CD4-positive, alpha-beta T cell (primary cell): ENCODE measurements at regions not wholly inside any gene's neighbourhood (a gene's known extent, or its start where the extent isn't known, plus 50 kb on each side); places are given as distances from the start of the nearest gene placed in this dataset.

ENCODE experiments used
- ATAC-seq: fragments of 200-7000 bp; cut with Tn5 transposase; one replicate; pipeline ENCODE4 v1.10.0; 2022; ENCODE audit warnings: mild to moderate bottlenecking; ENCODE audit not compliant: poor library complexity
- CTCF ChIA-PET: fragments of 350-600 bp; sonication (Branson Sonifier 250); formaldehyde crosslinking; loops from one replicate; lab custom pipeline; 2021; ENCODE audit warnings: antibody characterized with exemption, inconsistent platforms; lab: Charles Lee
- POLR2A ChIA-PET: fragments of 350-600 bp; sonication (Branson Sonifier 250); formaldehyde crosslinking; loops from one replicate; lab custom pipeline; 2021; ENCODE audit warnings: antibody characterized with exemption, inconsistent platforms; lab: Charles Lee
- DNase-seq, 14 experiments: peaks; one replicate each; pipeline ENCODE4 v3.0.0-alpha.2; 2013 to 2020; ENCODE audit warnings: mixed read lengths in 2 of 14
- H3K27ac ChIP-seq, 2 donors: one replicate each; pipeline versions ENCODE4 v1.5.1 to v1.7.0; 2013; ENCODE audit warnings: low read length in 2 of 2, low read depth in 1 of 2, mild to moderate bottlenecking in 1 of 2
- H3K27me3 ChIP-seq, 2 experiments: 1 replicate in 1 of 2; 2 replicates in 1 of 2; pipeline versions ENCODE4 v1.6.1 to v1.7.0; 2013; ENCODE audit warnings: low read length in 2 of 2, control low read depth in 1 of 2, mild to moderate bottlenecking in 1 of 2, moderate library complexity in 1 of 2; ENCODE audit not compliant: insufficient read depth in 2 of 2, control insufficient read depth in 1 of 2
- H3K36me3 ChIP-seq: one replicate; pipeline ENCODE4 v1.6.1; 2013; ENCODE audit warnings: low read length, control low read depth; ENCODE audit not compliant: insufficient read depth
- H3K4me1 ChIP-seq: one replicate; pipeline ENCODE4 v1.6.1; 2013; ENCODE audit warnings: low read length, control low read depth; ENCODE audit not compliant: insufficient read depth
- H3K4me3 ChIP-seq: one replicate; pipeline ENCODE4 v1.5.1; 2013; ENCODE audit warnings: mild to moderate bottlenecking, low read length, moderate library complexity
- H3K9me3 ChIP-seq, 2 experiments: 1 replicate in 1 of 2; 2 replicates in 1 of 2; pipeline versions ENCODE4 v1.6.1 to v1.7.0; 2013; ENCODE audit warnings: low read length in 2 of 2, mild to moderate bottlenecking in 2 of 2, control low read depth in 1 of 2, moderate library complexity in 1 of 2; ENCODE audit not compliant: control insufficient read depth in 1 of 2, insufficient read depth in 1 of 2
- H3K27ac Mint-ChIP-seq: one replicate; pipeline ENCODE4 v1.8.0; 2020; ENCODE audit warnings: mixed read lengths
- H3K27me3 Mint-ChIP-seq: one replicate; pipeline ENCODE4 v1.8.0; 2021; ENCODE audit warnings: mixed read lengths
- H3K36me3 Mint-ChIP-seq: one replicate; pipeline ENCODE4 v1.8.0; 2021; ENCODE audit warnings: low read depth, mixed read lengths
- H3K4me1 Mint-ChIP-seq: one replicate; pipeline ENCODE4 v1.8.0; 2021; ENCODE audit warnings: low read depth, mixed read lengths
- H3K4me3 Mint-ChIP-seq: one replicate; pipeline ENCODE4 v1.8.0; 2020; ENCODE audit warnings: mild to moderate bottlenecking, mixed read lengths
- H3K9me3 Mint-ChIP-seq: one replicate; pipeline ENCODE4 v1.8.0; 2020; ENCODE audit warnings: mixed read lengths
- CTCF ChIP-seq: fragments of 200-600 bp; IDR thresholded peaks from one replicate; pipeline ENCODE4 v1.8.0; 2022; ENCODE audit warnings: antibody characterized with exemption, mild to moderate bottlenecking
- intact Hi-C, 2 experiments: fragments of 100-400 bp; cut with DNase I in 1 of 2; cut with micrococcal nuclease in 1 of 2; formaldehyde crosslinking; loops; one replicate each; pipeline versions ENCODE4 v1.15.1 to v1.9.0; 2023 to 2025; cut with DNase I, micrococcal nuclease

DNA sequence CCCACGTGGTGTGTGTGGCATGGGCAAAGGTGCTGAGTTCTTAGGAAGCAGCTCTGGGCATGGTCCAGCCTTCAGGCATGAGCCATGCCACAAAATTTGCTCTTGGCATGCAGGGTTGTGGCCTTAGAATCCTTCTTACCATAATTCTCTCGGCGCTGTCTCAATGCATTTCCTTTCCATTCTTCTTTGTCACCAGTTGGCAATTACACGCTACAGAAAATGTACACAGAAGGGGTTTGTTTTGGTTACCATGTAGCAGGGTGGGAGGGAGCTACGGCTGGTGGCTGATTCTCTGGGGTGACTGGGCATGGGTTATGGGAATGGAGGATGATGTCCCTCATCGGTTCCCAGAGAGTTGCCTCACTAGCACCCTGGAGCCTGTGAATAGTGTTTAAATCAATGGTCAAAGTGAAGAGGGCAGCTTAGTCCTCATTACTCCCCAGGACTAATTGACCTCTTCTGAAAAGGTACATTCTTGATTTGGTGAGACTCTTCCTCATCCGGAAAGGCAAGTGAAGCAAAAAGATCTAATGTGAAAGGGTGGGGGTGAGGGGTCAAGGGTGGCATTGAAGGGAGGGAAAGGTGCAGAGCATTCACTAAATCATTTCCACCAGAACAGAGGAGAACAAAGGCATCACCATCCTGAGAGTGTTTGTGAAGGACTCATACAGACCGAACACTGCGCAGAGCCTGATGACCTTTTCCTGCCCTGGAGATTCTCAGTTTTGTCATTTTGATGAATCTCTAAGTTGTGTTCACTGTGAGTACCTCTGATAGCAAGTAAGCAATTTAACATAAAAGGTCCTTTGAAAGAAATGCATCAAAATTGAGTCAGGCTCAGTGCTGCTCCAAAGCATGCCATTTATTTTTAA lies 199.8 kb upstream of the SFRP2 start:
- H3K36me3 ChIP-seq, result no peaks in the 10 kb centered on the region
- intact Hi-C loops, result no loop called here
- ChIA-PET POLR2A (no interaction called here), CTCF (no interaction called here)
- Mint-ChIP-seq H3K4me1 (no peaks in the 10 kb centered on the region), H3K36me3 (no peaks in the 10 kb centered on the region), H3K9me3 (no peaks in the 10 kb centered on the region), H3K4me3 (no peak overlapping the region), H3K27ac (no peak overlapping the region), H3K27me3 (peaks cover 12% of the 10 kb centered on the region)
- no peak overlapping the region for H3K4me3 ChIP-seq
- H3K27me3 ChIP-seq, result no peaks in the 10 kb centered on the region
- H3K4me1 ChIP-seq, result no peaks in the 10 kb centered on the region
- H3K27ac ChIP-seq, result no peak overlapping the region
- no peak for DNase-seq
- H3K9me3 ChIP-seq, result peaks cover 0 to 3% of the 10 kb centered on the region in 2 experiments
- ATAC-seq, result no peak
- no peak for TF ChIP-seq CTCF

GRCh38 chr4:153987291-153987690 lies 198.4 kb upstream of the SFRP2 start:
- H3K27ac ChIP-seq, result no peak overlapping the region
- H3K4me1 Mint-ChIP-seq, result no peaks in the 10 kb centered on the region
- no peaks in the 10 kb centered on the region for H3K36me3 Mint-ChIP-seq
- no peaks in the 10 kb centered on the region for H3K27me3 ChIP-seq
- no peak for TF ChIP-seq CTCF
- peaks cover 12% of the 10 kb centered on the region for H3K27me3 Mint-ChIP-seq
- ATAC-seq (no peak), DNase-seq (no peak)
- CTCF ChIA-PET, result no interaction called here
- H3K27ac Mint-ChIP-seq, result no peak overlapping the region
- no peaks in the 10 kb centered on the region for H3K9me3 Mint-ChIP-seq
- no peak overlapping the region for H3K4me3 ChIP-seq
- no peaks in the 10 kb centered on the region for H3K4me1 ChIP-seq
- peaks cover 0 to 8% of the 10 kb centered on the region in 2 experiments for H3K9me3 ChIP-seq
- intact Hi-C loops, result no loop called here
- no peaks in the 10 kb centered on the region for H3K36me3 ChIP-seq
- no peak overlapping the region for H3K4me3 Mint-ChIP-seq
- POLR2A ChIA-PET, result no interaction called here

GRCh38 chr4:153976954-153977353 lies 188.1 kb upstream of the SFRP2 start:
- no peak overlapping the region for H3K27ac ChIP-seq
- CTCF ChIA-PET, result no interaction called here
- H3K4me3 ChIP-seq, result no peak overlapping the region
- H3K27ac Mint-ChIP-seq, result no peak overlapping the region
- H3K4me1 Mint-ChIP-seq, result no peaks in the 10 kb centered on the region
- ATAC-seq (no peak), DNase-seq (no peak)
- H3K36me3 Mint-ChIP-seq, result peaks cover 14% of the 10 kb centered on the region
- H3K9me3 Mint-ChIP-seq, result peaks cover 12% of the 10 kb centered on the region
- H3K9me3 ChIP-seq, result peaks cover 5 to 8% of the 10 kb centered on the region in 2 experiments
- H3K36me3 ChIP-seq, result no peaks in the 10 kb centered on the region
- POLR2A ChIA-PET, result no interaction called here
- H3K27me3 ChIP-seq, result no peaks in the 10 kb centered on the region
- H3K4me1 ChIP-seq, result no peaks in the 10 kb centered on the region
- no peak for TF ChIP-seq CTCF
- H3K27me3 Mint-ChIP-seq, result no peaks in the 10 kb centered on the region
- no peak overlapping the region for H3K4me3 Mint-ChIP-seq
- intact Hi-C loops, result no loop called here
